ENCODE measurements at regions not wholly inside any gene's neighbourhood (a gene's known extent, or its start where the extent isn't known, plus 50 kb on each side); places are given as distances from the start of the nearest gene placed in this dataset.

- H3K27ac ChIP-seq: no peak overlapping the region
- DNase-seq (ENCODE audit: low read depth, low spot score): no peak
Measured at GRCh38 chr9:17846948-17847655, 268.2 kb downstream of the SH3GL2 start.

- no peak overlapping the region for H3K27ac ChIP-seq
- DNase-seq (ENCODE audit: low read depth, low spot score): no peak
Measured at GRCh38 chr9:17847908-17848307, 269.0 kb downstream of the SH3GL2 start.

- no peak for DNase-seq (ENCODE audit: low read depth, low spot score)
Measured at GRCh38 chr9:17852108-17852507, 273.2 kb downstream of the SH3GL2 start.

GRCh38 chr9:17854487-17854886, 275.6 kb downstream of the SH3GL2 start:
- no peak for DNase-seq (ENCODE audit: low read depth, low spot score)

More at GRCh38 chr9:17852108-17852507, 273.2 kb downstream of the SH3GL2 start:
- no peak overlapping the region for H3K27ac ChIP-seq

GRCh38 chr9:17856995-17857394, 278.1 kb downstream of the SH3GL2 start:
- no peak overlapping the region for H3K27ac ChIP-seq
- no peak for DNase-seq (ENCODE audit: low read depth, low spot score)

More at GRCh38 chr9:17854487-17854886, 275.6 kb downstream of the SH3GL2 start:
- H3K27ac ChIP-seq: no peak overlapping the region

- no peak for DNase-seq (ENCODE audit: low read depth, low spot score)
- no peak overlapping the region for H3K27ac ChIP-seq
Measured at GRCh38 chr9:17859228-17859627, 280.4 kb downstream of the SH3GL2 start.

GRCh38 chr9:17859987-17860386, 281.1 kb downstream of the SH3GL2 start:
- no peak for DNase-seq (ENCODE audit: low read depth, low spot score)
- H3K27ac ChIP-seq: no peak overlapping the region

GRCh38 chr9:17862101-17862500, 283.2 kb downstream of the SH3GL2 start:
- no peak for DNase-seq (ENCODE audit: low read depth, low spot score)
- H3K27ac ChIP-seq: no peak overlapping the region

- DNase-seq (ENCODE audit: low read depth, low spot score): no peak
- no peak overlapping the region for H3K27ac ChIP-seq
Measured at GRCh38 chr9:17862629-17863028, 283.8 kb downstream of the SH3GL2 start.

- H3K27ac ChIP-seq: no peak overlapping the region
- DNase-seq (ENCODE audit: low read depth, low spot score): no peak
Measured at GRCh38 chr9:17863213-17863883, 284.5 kb downstream of the SH3GL2 start.

GRCh38 chr9:17863924-17864323, 285.1 kb downstream of the SH3GL2 start:
- DNase-seq (ENCODE audit: low read depth, low spot score): no peak
- no peak overlapping the region for H3K27ac ChIP-seq

GRCh38 chr9:17864951-17865350, 286.1 kb downstream of the SH3GL2 start:
- DNase-seq (ENCODE audit: low read depth, low spot score): no peak
- H3K27ac ChIP-seq: no peak overlapping the region

GRCh38 chr9:17865881-17866280, 287.0 kb downstream of the SH3GL2 start:
- H3K27ac ChIP-seq: no peak overlapping the region
- no peak for DNase-seq (ENCODE audit: low read depth, low spot score)

GRCh38 chr9:17870722-17871121, 291.9 kb downstream of the SH3GL2 start:
- no peak overlapping the region for H3K27ac ChIP-seq
- no peak for DNase-seq (ENCODE audit: low read depth, low spot score)

GRCh38 chr9:17871213-17871890, 292.5 kb downstream of the SH3GL2 start:
- no peak overlapping the region for H3K27ac ChIP-seq
- DNase-seq (ENCODE audit: low read depth, low spot score): no peak

GRCh38 chr9:17875886-17876285, 297.0 kb downstream of the SH3GL2 start:
- DNase-seq (ENCODE audit: low read depth, low spot score): no peak
- H3K27ac ChIP-seq: no peak overlapping the region

GRCh38 chr9:17876687-17877086, 297.8 kb downstream of the SH3GL2 start:
- no peak overlapping the region for H3K27ac ChIP-seq
- no peak for DNase-seq (ENCODE audit: low read depth, low spot score)

- H3K27ac ChIP-seq: no peak overlapping the region
- no peak for DNase-seq (ENCODE audit: low read depth, low spot score)
Measured at GRCh38 chr9:17878810-17879370, 300.0 kb downstream of the SH3GL2 start.

GRCh38 chr9:17881371-17881770, 302.5 kb downstream of the SH3GL2 start:
- no peak overlapping the region for H3K27ac ChIP-seq
- DNase-seq (ENCODE audit: low read depth, low spot score): no peak

GRCh38 chr9:17882688-17883594, 304.1 kb downstream of the SH3GL2 start:
- no peak for DNase-seq (ENCODE audit: low read depth, low spot score)

More at GRCh38 chr9:17882688-17883594, 304.1 kb downstream of the SH3GL2 start:
- H3K27ac ChIP-seq: no peak overlapping the region

All from epithelial cell of prostate (primary cell).